SK-N-SH (cell line): ENCODE measurements at regions not wholly inside any gene's neighbourhood (a gene's known extent, or its start where the extent isn't known, plus 50 kb on each side); places are given as distances from the start of the nearest gene placed in this dataset.

Source experiments
- CTCF ChIA-PET: fragments of 300-600, 350-600 bp; formaldehyde crosslinking; extraction: SDS; loops from one replicate; lab custom pipeline; 2021; lab: Yijun Ruan, JAX
- POLR2A ChIA-PET: fragments of 350-600 bp; sonication (Branson Sonifier 250); formaldehyde crosslinking; extraction: SDS; loops from one replicate; lab custom pipeline; 2020; ENCODE audit warnings: antibody characterized with exemption, inconsistent platforms; lab: Yijun Ruan, JAX
- DNase-seq: peaks from one replicate; pipeline ENCODE4 v3.0.0; 2012
- H2AFZ ChIP-seq: fragments of 200-600 bp; sonication (generic); 2 replicates; pipeline ENCODE4 v1.8.1; 2016; ENCODE audit warnings: antibody characterized with exemption, mild to moderate bottlenecking, low read depth
- H3F3A ChIP-seq: fragments of 200-600 bp; sonication (generic); replicated peaks from 2 replicates; pipeline ENCODE3; 2016; ENCODE audit warnings: antibody characterized with exemption, mild to moderate bottlenecking; ENCODE audit not compliant: insufficient read depth
- H3K27ac ChIP-seq, 2 experiments: fragments of 200-500 bp in 1 of 2; fragments of 200-600 bp in 1 of 2; sonication (Bioruptor generic) in 1 of 2; sonication (generic), shearing (Covaris generic) in 1 of 2; 2 replicates each; pipeline versions ENCODE4 v1.5.1 to v1.6.1; 2014 to 2016; ENCODE audit warnings: low read depth in 2 of 2, inconsistent platforms in 1 of 2, low read length in 1 of 2, mild to moderate bottlenecking in 1 of 2, mixed read lengths in 1 of 2
- H3K27me3 ChIP-seq: fragments of 200-600 bp; sonication (generic), shearing (Covaris generic); 2 replicates; pipeline ENCODE4 v1.6.1; 2016; ENCODE audit warnings: mixed run types; ENCODE audit not compliant: insufficient read depth
- H3K36me3 ChIP-seq, 2 experiments: fragments of 200-500 bp in 1 of 2; fragments of 200-600 bp in 1 of 2; sonication (Bioruptor generic) in 1 of 2; sonication (generic) in 1 of 2; replicated peaks in 1 of 2; 2 replicates each; pipeline versions ENCODE3 to v1.5.1; 2014 to 2016; ENCODE audit warnings: low read length in 1 of 2, mild to moderate bottlenecking in 1 of 2; ENCODE audit not compliant: insufficient read depth in 2 of 2, control insufficient read depth in 1 of 2
- H3K4me1 ChIP-seq, 2 experiments: fragments of 200-500 bp in 1 of 2; fragments of 200-600 bp in 1 of 2; sonication (Bioruptor generic) in 1 of 2; sonication (generic), shearing (Covaris generic) in 1 of 2; 2 replicates each; pipeline versions ENCODE4 v1.5.1 to v1.6.1; 2014 to 2016; ENCODE audit warnings: low read depth in 1 of 2, low read length in 1 of 2, mixed run types in 1 of 2; ENCODE audit not compliant: insufficient read depth in 2 of 2, control insufficient read depth in 1 of 2
- H3K4me2 ChIP-seq: fragments of 200-600 bp; sonication (generic), shearing (Covaris generic); 2 replicates; pipeline ENCODE4 v1.6.1; 2017; ENCODE audit warnings: mixed run types
- H3K4me3 ChIP-seq, 2 experiments: fragments of 200-500 bp in 1 of 2; fragments of 200-600 bp in 1 of 2; sonication (Bioruptor generic) in 1 of 2; sonication (generic), shearing (Covaris generic) in 1 of 2; 2 replicates each; pipeline versions ENCODE4 v1.5.1 to v1.8.1; 2014 to 2016; ENCODE audit warnings: low read depth in 2 of 2, inconsistent platforms in 1 of 2, low read length in 1 of 2, mild to moderate bottlenecking in 1 of 2, mixed read lengths in 1 of 2, moderate library complexity in 1 of 2
- H3K79me2 ChIP-seq: fragments of 200-600 bp; sonication (generic); 2 replicates; pipeline ENCODE4 v1.8.1; 2017; ENCODE audit warnings: mild to moderate bottlenecking; ENCODE audit not compliant: insufficient read depth
- H3K9ac ChIP-seq: fragments of 200-600 bp; sonication (generic); 2 replicates; pipeline ENCODE4 v1.6.1; 2017; ENCODE audit warnings: mixed run types
- H3K9me2 ChIP-seq: fragments of 200-600 bp; sonication (generic); 2 replicates; pipeline ENCODE4 v1.6.1; 2017; ENCODE audit warnings: mixed run types
- H3K9me3 ChIP-seq: fragments of 200-600 bp; sonication (generic); 2 replicates; pipeline ENCODE4 v1.6.1; 2017; ENCODE audit warnings: mixed run types, mild to moderate bottlenecking, moderate library complexity
- H4K20me1 ChIP-seq: fragments of 200-600 bp; sonication (generic); 2 replicates; pipeline ENCODE4 v1.6.1; 2017; ENCODE audit warnings: mild to moderate bottlenecking, mixed run types; ENCODE audit not compliant: insufficient read depth
- CHD2 ChIP-seq: fragments of 150-350 bp; IDR thresholded peaks from 2 replicates; pipeline ENCODE4 v1.6.1; 2018; ENCODE audit warnings: low read length; ENCODE audit not compliant: partially characterized antibody
- CTCF ChIP-seq: fragments of 200-600 bp; sonication (generic); IDR thresholded peaks from 2 replicates; pipeline ENCODE4 v1.6.1; 2017; ENCODE audit warnings: antibody characterized with exemption, mild to moderate bottlenecking, moderate library complexity
- EP300 ChIP-seq, 2 experiments: IDR thresholded peaks; 2 replicates each; pipeline versions ENCODE4 v1.4.0 to v1.6.1; 2012; ENCODE audit warnings: borderline replicate concordance in 1 of 2, low read depth in 1 of 2, low read length in 1 of 2
- FOSL2 ChIP-seq: IDR thresholded peaks from 2 replicates; pipeline ENCODE4 v1.4.0; 2012; ENCODE audit warnings: low read depth, mild to moderate bottlenecking, moderate library complexity, borderline replicate concordance
- FOXM1 ChIP-seq: IDR thresholded peaks from 2 replicates; pipeline ENCODE4 v1.4.0; 2012; ENCODE audit warnings: low read depth, mild to moderate bottlenecking
- JUND ChIP-seq: IDR thresholded peaks from 2 replicates; pipeline ENCODE4 v1.4.0; 2012
- MAX ChIP-seq: IDR thresholded peaks from 2 replicates; pipeline ENCODE4 v1.4.0; 2012; ENCODE audit warnings: low read depth
- MXI1 ChIP-seq: IDR thresholded peaks from 2 replicates; pipeline ENCODE4 v1.6.1; 2012; ENCODE audit warnings: mild to moderate bottlenecking, low read depth, low read length, improper control_type of control experiment
- NFIC ChIP-seq: IDR thresholded peaks from 2 replicates; pipeline ENCODE4 v1.4.0; 2012; ENCODE audit warnings: borderline replicate concordance
- NRF1 ChIP-seq: IDR thresholded peaks from 2 replicates; pipeline ENCODE4 v1.6.1; 2012; ENCODE audit warnings: low read depth, mild to moderate bottlenecking, low read length
- POLR2AphosphoS5 ChIP-seq: IDR thresholded peaks from 2 replicates; pipeline ENCODE4 v1.6.1; 2012; ENCODE audit warnings: low read depth, low read length
- RAD21 ChIP-seq: IDR thresholded peaks from 2 replicates; pipeline ENCODE4 v1.6.1; 2012; ENCODE audit warnings: mild to moderate bottlenecking, low read length
- RCOR1 ChIP-seq: fragments of 150-350 bp; IDR thresholded peaks from 2 replicates; pipeline ENCODE4 v1.6.1; 2017; ENCODE audit warnings: antibody characterized with exemption, low read length
- RXRA ChIP-seq: IDR thresholded peaks from 2 replicates; pipeline ENCODE4 v1.4.0; 2012; ENCODE audit warnings: low read depth, mild to moderate bottlenecking, borderline replicate concordance
- SIN3A ChIP-seq: IDR thresholded peaks from 2 replicates; pipeline ENCODE4 v1.6.1; 2012; ENCODE audit warnings: low read depth, mild to moderate bottlenecking, low read length, moderate library complexity, borderline replicate concordance
- TCF12 ChIP-seq: IDR thresholded peaks from 2 replicates; pipeline ENCODE4 v1.4.0; 2012
- TEAD4 ChIP-seq: IDR thresholded peaks from 2 replicates; pipeline ENCODE4 v1.4.0; 2012; ENCODE audit warnings: mild to moderate bottlenecking, borderline replicate concordance; ENCODE audit not compliant: insufficient read depth
- WGBS: methylation state at CpG from one replicate; pipeline ENCODE4 v1.1.6; 2017; ENCODE audit warnings: low lambda C conversion rate; 5-methylcytosine and 5-hydroxymethylcytosine counted together
- TF ChIP-seq, protein P1 (sequence below): IDR thresholded peaks from 2 replicates; pipeline ENCODE4; 2012
- TF ChIP-seq, protein P2 (sequence below): fragments of 150-350 bp; IDR thresholded peaks from 2 replicates; pipeline ENCODE4 v1.6.1; 2016; ENCODE audit warnings: mild to moderate bottlenecking, low read depth, low read length

DNA sequence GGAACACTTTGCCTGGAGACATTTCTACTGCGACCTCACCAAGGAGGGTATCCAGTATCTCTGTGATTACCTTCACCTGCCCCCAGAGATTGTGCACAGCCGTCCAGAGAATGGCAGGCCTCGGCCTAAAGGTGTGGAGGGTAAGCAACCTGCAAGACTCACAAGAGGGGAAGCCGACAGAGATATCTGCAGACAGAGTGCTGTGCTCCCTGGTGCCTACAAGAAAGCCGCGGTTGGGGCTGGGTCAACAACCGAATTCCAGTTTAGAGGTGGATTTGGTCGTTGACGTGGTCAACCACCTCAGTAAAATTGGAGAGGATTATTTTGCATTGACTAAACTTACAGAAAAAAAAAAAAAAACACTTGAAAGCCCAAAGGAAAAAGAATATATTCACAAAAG is 107.8 kb upstream of the ISL1 start:
- Histone ChIP-seq H3K9me2 (no peaks in the 10 kb centered on the region), H3K79me2 (no peaks in the 10 kb centered on the region), H3K9me3 (no peaks in the 10 kb centered on the region), H3K9ac (no peak overlapping the region), H4K20me1 (no peaks in the 10 kb centered on the region), H3K4me2 (no peak overlapping the region), H3K27ac (no peak overlapping the region), H3K4me3 (no peak overlapping the region), H2AFZ (no peak overlapping the region), H3F3A (no peaks in the 10 kb centered on the region), H3K36me3 (no peaks in the 10 kb centered on the region), H3K4me1 (peaks cover 0 to 13% of the 10 kb centered on the region in 2 experiments; a peak in 2 of 4 replicates), H3K27me3 (no peaks in the 10 kb centered on the region)
- CTCF ChIA-PET, result no interaction called here
- POLR2A ChIA-PET, result no interaction called here
- WGBS, result 58% methylated on average over 6 of the region's 9 CpGs
- DNase-seq, result no peak
- no peak for TF ChIP-seq MAX
- TF ChIP-seq, protein P1, sequence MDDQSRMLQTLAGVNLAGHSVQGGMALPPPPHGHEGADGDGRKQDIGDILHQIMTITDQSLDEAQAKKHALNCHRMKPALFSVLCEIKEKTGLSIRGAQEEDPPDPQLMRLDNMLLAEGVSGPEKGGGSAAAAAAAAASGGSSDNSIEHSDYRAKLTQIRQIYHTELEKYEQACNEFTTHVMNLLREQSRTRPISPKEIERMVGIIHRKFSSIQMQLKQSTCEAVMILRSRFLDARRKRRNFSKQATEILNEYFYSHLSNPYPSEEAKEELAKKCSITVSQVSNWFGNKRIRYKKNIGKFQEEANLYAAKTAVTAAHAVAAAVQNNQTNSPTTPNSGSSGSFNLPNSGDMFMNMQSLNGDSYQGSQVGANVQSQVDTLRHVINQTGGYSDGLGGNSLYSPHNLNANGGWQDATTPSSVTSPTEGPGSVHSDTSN, result no peak
- TF ChIP-seq RAD21, result no peak
- TF ChIP-seq CTCF, result no peak
- no peak for TF ChIP-seq NRF1
- TF ChIP-seq JUND, result no peak
- no peak for TF ChIP-seq RCOR1
- no peak for TF ChIP-seq MXI1
- no peak for TF ChIP-seq TCF12
- no peak for TF ChIP-seq EP300 (IDR thresholded peaks at IDR 0.05; ENCODE audit: borderline replicate concordance in 1 of 2, low read depth in 1 of 2, low read length in 1 of 2)
- TF ChIP-seq POLR2AphosphoS5, result no peak
- no peak for TF ChIP-seq CHD2
- no peak for TF ChIP-seq RXRA
- no peak for TF ChIP-seq NFIC
- TF ChIP-seq FOXM1, result no peak
- TF ChIP-seq FOSL2, result no peak
- TF ChIP-seq TEAD4, result no peak
- TF ChIP-seq, protein P2, sequence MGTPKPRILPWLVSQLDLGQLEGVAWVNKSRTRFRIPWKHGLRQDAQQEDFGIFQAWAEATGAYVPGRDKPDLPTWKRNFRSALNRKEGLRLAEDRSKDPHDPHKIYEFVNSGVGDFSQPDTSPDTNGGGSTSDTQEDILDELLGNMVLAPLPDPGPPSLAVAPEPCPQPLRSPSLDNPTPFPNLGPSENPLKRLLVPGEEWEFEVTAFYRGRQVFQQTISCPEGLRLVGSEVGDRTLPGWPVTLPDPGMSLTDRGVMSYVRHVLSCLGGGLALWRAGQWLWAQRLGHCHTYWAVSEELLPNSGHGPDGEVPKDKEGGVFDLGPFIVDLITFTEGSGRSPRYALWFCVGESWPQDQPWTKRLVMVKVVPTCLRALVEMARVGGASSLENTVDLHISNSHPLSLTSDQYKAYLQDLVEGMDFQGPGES, result no peak
- TF ChIP-seq SIN3A, result no peak
